ENCODE measurements at regions not wholly inside any gene's neighbourhood (a gene's known extent, or its start where the extent isn't known, plus 50 kb on each side); places are given as distances from the start of the nearest gene placed in this dataset.

DNA sequence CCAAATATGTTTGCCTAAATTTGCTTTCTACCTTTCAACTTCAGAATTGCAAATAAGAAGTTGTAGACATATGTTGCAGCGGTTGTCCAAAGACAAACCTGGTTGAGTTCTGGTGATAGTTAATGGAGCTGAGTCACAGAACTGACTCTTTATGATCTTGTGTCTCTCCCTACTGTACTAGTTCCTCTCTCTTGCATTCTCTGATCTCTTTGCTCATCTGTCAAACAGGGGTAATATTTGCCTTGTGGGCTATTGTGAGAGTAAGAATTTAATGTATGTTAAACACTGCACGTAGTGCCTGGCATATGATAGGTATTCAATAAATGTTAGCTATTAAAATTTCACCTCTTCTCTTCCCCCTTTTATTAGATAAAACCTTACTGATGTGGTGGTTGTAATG is 283.5 kb upstream of the RGS6 start:
- TF ChIP-seq SUZ12 (IDR thresholded peaks at IDR 0.05; ENCODE audit: extremely low read depth, insufficient read depth, insufficient read length), result no peak
- no peak for TF ChIP-seq YY1 (IDR thresholded peaks at IDR 0.05; ENCODE audit: insufficient read depth, insufficient read length)
